Vagina (tissue), 2 donors: ENCODE measurements at regions not wholly inside any gene's neighbourhood (a gene's known extent, or its start where the extent isn't known, plus 50 kb on each side); places are given as distances from the start of the nearest gene placed in this dataset.

Source experiments
- DNase-seq, 2 donors: peaks; one replicate each; pipeline ENCODE4 v3.0.0-alpha.2; 2017; ENCODE audit errors: extremely low spot score in 2 of 2
- H3K27ac ChIP-seq: fragments of 200-600 bp; sonication (generic); one replicate; pipeline ENCODE4 v1.5.1; 2019
- H3K27me3 ChIP-seq: fragments of 200-600 bp; sonication (generic); one replicate; pipeline ENCODE4 v1.5.1; 2019
- H3K36me3 ChIP-seq, 2 donors: fragments of 200-600 bp; sonication (generic); one replicate each; pipeline ENCODE4 v1.5.1; 2017 to 2019
- H3K4me1 ChIP-seq: fragments of 200-600 bp; sonication (generic); one replicate; pipeline ENCODE4 v1.5.1; 2019
- H3K4me3 ChIP-seq, 2 donors: fragments of 200-600 bp; sonication (generic); 1 replicate in 1 of 2; 2 replicates in 1 of 2; pipeline ENCODE4 v1.5.1; 2016 to 2019
- H3K9me3 ChIP-seq: fragments of 200-600 bp; sonication (generic); one replicate; pipeline ENCODE4 v1.5.1; 2019
- POLR2A ChIP-seq, 2 donors: fragments of 450-650 bp; IDR thresholded peaks; one replicate each; pipeline ENCODE4 v1.6.1; 2017; ENCODE audit warnings: antibody characterized with exemption in 2 of 2, mild to moderate bottlenecking in 2 of 2, moderate library complexity in 2 of 2
- POLR2AphosphoS5 ChIP-seq, 2 donors: sonication (generic); formaldehyde crosslinking; IDR thresholded peaks; one replicate each; pipeline ENCODE4 v1.9.0; 2017; ENCODE audit warnings: antibody characterized with exemption in 2 of 2, mild to moderate bottlenecking in 2 of 2, low read depth in 1 of 2; ENCODE audit not compliant: insufficient read depth in 1 of 2
- intact Hi-C: fragments of 100-400 bp; cut with DNase I; formaldehyde crosslinking; loops from one replicate; pipeline ENCODE4 v1.15.1; 2023
- TF ChIP-seq, protein P1 (sequence below), 3 experiments: fragments of 450-650 bp in 2 of 3; fragments of 200-600 bp in 1 of 3; sonication (generic) in 1 of 3; IDR thresholded peaks; one replicate each; pipeline ENCODE4 v1.5.1; 2017 to 2019; ENCODE audit warnings: antibody characterized with exemption in 3 of 3, mild to moderate bottlenecking in 2 of 3, moderate library complexity in 2 of 3

DNA sequence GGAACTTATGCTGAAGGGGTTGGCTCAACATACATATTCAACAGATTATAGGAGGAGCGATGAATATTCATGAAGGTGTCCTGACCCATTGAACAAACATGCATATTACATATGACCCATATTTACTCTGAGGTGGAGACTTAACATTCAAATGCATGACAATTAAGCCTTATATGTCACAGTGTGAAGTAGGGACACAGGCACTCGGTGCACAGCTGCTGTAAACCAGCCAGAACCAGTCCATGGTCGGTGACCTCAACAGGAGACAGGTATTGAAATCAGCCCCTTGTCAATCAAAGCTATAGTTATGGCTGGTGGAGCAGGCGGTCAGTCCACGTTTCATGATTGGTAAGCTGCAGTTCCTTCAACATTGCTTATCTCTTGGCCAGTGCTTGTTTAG lies 347.3 kb downstream of the THBS2 start:
- no peaks in the 10 kb centered on the region for H3K36me3 ChIP-seq
- H3K4me3 ChIP-seq = no peak overlapping the region
- H3K27ac ChIP-seq = no peak overlapping the region
- no peak for DNase-seq
- H3K4me1 ChIP-seq = no peaks in the 10 kb centered on the region
- H3K27me3 ChIP-seq = no peaks in the 10 kb centered on the region
- TF ChIP-seq POLR2A (IDR thresholded peaks at IDR 0.05) (no peak), POLR2AphosphoS5 (IDR thresholded peaks at IDR 0.05; ENCODE audit: insufficient read depth in 1 of 2, low read depth in 1 of 2) (no peak)
- TF ChIP-seq, protein P1, sequence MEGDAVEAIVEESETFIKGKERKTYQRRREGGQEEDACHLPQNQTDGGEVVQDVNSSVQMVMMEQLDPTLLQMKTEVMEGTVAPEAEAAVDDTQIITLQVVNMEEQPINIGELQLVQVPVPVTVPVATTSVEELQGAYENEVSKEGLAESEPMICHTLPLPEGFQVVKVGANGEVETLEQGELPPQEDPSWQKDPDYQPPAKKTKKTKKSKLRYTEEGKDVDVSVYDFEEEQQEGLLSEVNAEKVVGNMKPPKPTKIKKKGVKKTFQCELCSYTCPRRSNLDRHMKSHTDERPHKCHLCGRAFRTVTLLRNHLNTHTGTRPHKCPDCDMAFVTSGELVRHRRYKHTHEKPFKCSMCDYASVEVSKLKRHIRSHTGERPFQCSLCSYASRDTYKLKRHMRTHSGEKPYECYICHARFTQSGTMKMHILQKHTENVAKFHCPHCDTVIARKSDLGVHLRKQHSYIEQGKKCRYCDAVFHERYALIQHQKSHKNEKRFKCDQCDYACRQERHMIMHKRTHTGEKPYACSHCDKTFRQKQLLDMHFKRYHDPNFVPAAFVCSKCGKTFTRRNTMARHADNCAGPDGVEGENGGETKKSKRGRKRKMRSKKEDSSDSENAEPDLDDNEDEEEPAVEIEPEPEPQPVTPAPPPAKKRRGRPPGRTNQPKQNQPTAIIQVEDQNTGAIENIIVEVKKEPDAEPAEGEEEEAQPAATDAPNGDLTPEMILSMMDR (IDR thresholded peaks at IDR 0.05) = no peak
- intact Hi-C loops = no loop called here
- H3K9me3 ChIP-seq = no peaks in the 10 kb centered on the region

DNA sequence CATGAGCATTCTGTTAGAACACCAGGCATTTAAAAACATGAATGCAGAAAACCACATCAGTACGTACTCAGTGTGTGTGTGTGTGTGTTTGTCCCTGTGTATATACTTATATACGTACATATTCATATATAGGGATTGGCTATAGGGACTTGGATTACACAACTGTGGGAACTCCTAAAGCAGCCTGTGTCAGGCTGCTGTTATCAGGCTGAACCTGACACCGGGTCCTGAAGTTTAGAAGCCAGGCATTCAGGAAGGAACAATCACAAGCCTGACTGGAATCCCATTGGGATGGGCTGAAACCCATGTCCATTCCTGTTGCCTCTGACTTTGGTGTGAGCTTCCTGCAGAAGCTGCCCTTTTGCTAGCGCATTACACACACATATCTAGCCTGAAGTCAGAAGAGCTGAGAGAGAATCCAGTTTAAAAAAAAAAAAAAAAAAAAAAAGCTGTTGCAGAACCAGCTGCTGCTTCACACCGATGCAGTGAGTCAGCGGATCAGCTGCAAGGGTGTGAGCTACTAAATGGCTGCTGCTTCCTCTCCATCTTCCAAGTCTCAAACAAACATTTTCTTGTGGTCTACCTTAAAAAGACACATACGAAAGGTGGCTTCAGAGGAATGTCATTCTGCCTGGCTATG lies 348.1 kb downstream of the THBS2 start:
- intact Hi-C loops = no loop called here
- Histone ChIP-seq H3K27me3 (no peaks in the 10 kb centered on the region), H3K4me3 (no peak overlapping the region), H3K9me3 (no peaks in the 10 kb centered on the region), H3K4me1 (no peaks in the 10 kb centered on the region), H3K36me3 (no peaks in the 10 kb centered on the region), H3K27ac (no peak overlapping the region)
- no peak for TF ChIP-seq POLR2A (IDR thresholded peaks at IDR 0.05)
- TF ChIP-seq, protein P1 (IDR thresholded peaks at IDR 0.05) = no peak
- TF ChIP-seq POLR2AphosphoS5 (IDR thresholded peaks at IDR 0.05; ENCODE audit: insufficient read depth in 1 of 2, low read depth in 1 of 2) = no peak
- DNase-seq = no peak

DNA sequence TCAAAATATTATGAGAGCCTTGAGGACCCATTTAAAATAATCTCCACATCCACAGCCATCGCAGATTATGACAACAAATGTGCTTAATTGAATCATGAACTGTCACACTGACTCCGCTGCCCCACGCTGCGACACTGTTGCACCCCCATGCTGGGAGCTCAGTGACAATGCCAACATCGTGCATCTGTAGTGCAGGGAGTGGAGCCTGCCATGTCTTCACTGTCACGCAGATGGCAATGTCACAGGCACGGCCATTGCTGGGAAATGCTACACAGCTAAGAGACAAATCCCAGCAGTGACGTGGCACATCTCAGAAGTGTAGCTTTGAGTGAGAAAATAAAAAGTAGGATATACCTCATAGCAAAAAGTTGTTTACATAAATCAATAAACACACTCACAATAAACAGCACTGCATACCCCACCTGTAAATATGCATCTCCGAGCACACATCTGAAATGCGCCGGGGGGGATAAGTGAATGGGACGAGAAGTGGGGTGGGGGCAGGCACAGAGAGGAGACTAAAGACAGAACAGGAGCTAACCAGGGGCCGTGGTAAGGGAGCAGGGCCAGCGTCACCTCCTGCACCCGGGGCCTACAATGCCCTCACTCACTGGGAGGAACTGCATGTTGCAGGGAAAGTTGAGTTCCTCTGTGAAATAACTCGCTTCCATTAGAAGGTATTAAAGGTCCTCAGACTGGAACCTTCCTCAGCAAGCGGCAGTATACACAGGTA lies 349.9 kb downstream of the THBS2 start:
- Histone ChIP-seq H3K4me1 (no peaks in the 10 kb centered on the region), H3K27ac (no peak overlapping the region), H3K27me3 (no peaks in the 10 kb centered on the region), H3K36me3 (no peaks in the 10 kb centered on the region), H3K4me3 (no peak overlapping the region), H3K9me3 (no peaks in the 10 kb centered on the region)
- no peak for TF ChIP-seq POLR2AphosphoS5 (IDR thresholded peaks at IDR 0.05; ENCODE audit: insufficient read depth in 1 of 2, low read depth in 1 of 2)
- no peak for TF ChIP-seq POLR2A (IDR thresholded peaks at IDR 0.05)
- TF ChIP-seq, protein P1 (IDR thresholded peaks at IDR 0.05) = no peak
- intact Hi-C loops = no loop called here
- no peak for DNase-seq

DNA sequence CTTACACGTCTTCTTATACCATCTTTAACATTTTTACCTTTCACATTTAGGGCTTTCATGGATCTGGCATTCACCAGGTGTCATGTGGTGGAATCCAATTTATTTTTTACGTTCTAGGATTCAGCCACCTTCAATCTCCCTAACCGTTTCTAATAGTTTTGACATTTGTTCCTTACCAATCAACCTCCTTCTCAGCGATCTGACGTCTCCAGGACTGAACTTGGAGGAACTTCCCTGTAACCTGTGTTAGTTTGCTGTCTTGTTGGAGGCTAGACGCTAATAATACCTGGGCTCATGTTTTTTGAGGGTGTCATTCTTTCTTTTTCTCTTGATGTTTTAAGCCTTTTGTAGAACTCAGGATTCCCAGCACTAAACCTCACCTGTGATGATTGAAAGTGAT lies 351.6 kb downstream of the THBS2 start:
- no peaks in the 10 kb centered on the region for H3K9me3 ChIP-seq
- DNase-seq = no peak
- H3K36me3 ChIP-seq = no peaks in the 10 kb centered on the region
- intact Hi-C loops = no loop called here
- no peak overlapping the region for H3K27ac ChIP-seq
- no peaks in the 10 kb centered on the region for H3K4me1 ChIP-seq
- H3K27me3 ChIP-seq = no peaks in the 10 kb centered on the region
- TF ChIP-seq POLR2A (IDR thresholded peaks at IDR 0.05) (no peak), POLR2AphosphoS5 (IDR thresholded peaks at IDR 0.05; ENCODE audit: insufficient read depth in 1 of 2, low read depth in 1 of 2) (no peak)
- TF ChIP-seq, protein P1 (IDR thresholded peaks at IDR 0.05) = no peak
- no peak overlapping the region for H3K4me3 ChIP-seq

DNA sequence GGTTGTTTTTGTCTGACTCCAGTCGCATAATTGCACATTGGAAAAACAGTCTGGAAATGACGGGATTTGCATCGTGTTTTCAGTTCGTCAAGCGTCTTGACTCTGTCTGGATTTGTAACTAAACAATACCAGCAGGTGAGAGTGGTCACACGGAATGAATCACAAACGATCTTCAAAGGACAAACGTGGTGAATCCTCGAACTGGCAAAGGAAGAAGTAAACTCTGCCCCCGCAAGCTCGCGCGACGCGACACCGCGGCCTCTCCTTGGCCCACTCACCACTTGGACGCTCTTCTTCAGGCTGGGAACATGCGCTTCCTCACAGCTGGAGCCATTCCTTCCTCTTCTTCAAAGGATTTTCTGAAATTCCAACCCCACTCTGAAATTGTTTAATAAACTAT lies 352.6 kb downstream of the THBS2 start:
- DNase-seq = no peak
- TF ChIP-seq POLR2A (IDR thresholded peaks at IDR 0.05) (no peak), POLR2AphosphoS5 (IDR thresholded peaks at IDR 0.05; ENCODE audit: insufficient read depth in 1 of 2, low read depth in 1 of 2) (no peak)
- TF ChIP-seq, protein P1 (IDR thresholded peaks at IDR 0.05) = no peak

More for the DNA sequence above, 352.6 kb downstream of the THBS2 start:
- no peaks in the 10 kb centered on the region for H3K36me3 ChIP-seq
- no peaks in the 10 kb centered on the region for H3K9me3 ChIP-seq
- H3K27ac ChIP-seq = no peak overlapping the region
- intact Hi-C loops = no loop called here
- no peaks in the 10 kb centered on the region for H3K27me3 ChIP-seq
- no peak overlapping the region for H3K4me3 ChIP-seq
- H3K4me1 ChIP-seq = no peaks in the 10 kb centered on the region
